H1 (cell line): ENCODE measurements at regions not wholly inside any gene's neighbourhood (a gene's known extent, or its start where the extent isn't known, plus 50 kb on each side); places are given as distances from the start of the nearest gene placed in this dataset.

Source experiments
- CTCF ChIA-PET: fragments of 300-600 bp; sonication (Branson Sonifier 250); formaldehyde crosslinking; loops from one replicate; lab custom pipeline; 2021; ENCODE audit not compliant: partially characterized antibody; lab: Charles Lee
- POLR2A ChIA-PET: fragments of 300-600 bp; sonication (Branson Sonifier 250); formaldehyde crosslinking; loops from one replicate; lab custom pipeline; 2021; ENCODE audit warnings: inconsistent platforms; ENCODE audit not compliant: partially characterized antibody; lab: Charles Lee
- DNase-seq, 2 experiments: peaks; one replicate each; pipeline versions ENCODE4 v3.0.0 to v3.0.0-alpha.2; 2010 to 2022; ENCODE audit warnings: low spot score in 2 of 2, low read depth in 1 of 2, mixed read lengths in 1 of 2
- FAIRE-seq: peaks from 2 replicates; lab custom pipeline; 2011; peaks lifted over from hg19 to GRCh38; lab: Jason Lieb, UNC
- H2AFZ ChIP-seq: 2 replicates; pipeline ENCODE4 v1.8.1; 2012; ENCODE audit warnings: low read length, inconsistent platforms
- H2AK5ac ChIP-seq: 2 replicates; pipeline ENCODE4 v1.6.1; 2013; ENCODE audit warnings: low read depth, low read length
- H2BK120ac ChIP-seq: replicated peaks from 2 replicates; pipeline ENCODE3; 2013; ENCODE audit warnings: low read depth, low read length, inconsistent platforms
- H2BK12ac ChIP-seq: 2 replicates; pipeline ENCODE4 v1.6.1; 2013; ENCODE audit warnings: low read depth, low read length
- H2BK15ac ChIP-seq: 2 replicates; pipeline ENCODE4 v1.6.1; 2013; ENCODE audit warnings: low read length
- H2BK20ac ChIP-seq: 2 replicates; pipeline ENCODE4 v1.6.1; 2013; ENCODE audit warnings: low read length
- H2BK5ac ChIP-seq: 2 replicates; pipeline ENCODE4 v1.6.1; 2013; ENCODE audit warnings: low read depth, low read length
- H3K14ac ChIP-seq: 2 replicates; pipeline ENCODE4 v1.6.1; 2013; ENCODE audit warnings: inconsistent platforms; ENCODE audit not compliant: insufficient read length
- H3K18ac ChIP-seq: 2 replicates; pipeline ENCODE4 v1.6.1; 2013; ENCODE audit warnings: low read length; ENCODE audit errors: extremely low read depth
- H3K23ac ChIP-seq: 2 replicates; pipeline ENCODE4 v1.6.1; 2013; ENCODE audit warnings: inconsistent platforms; ENCODE audit not compliant: insufficient read length
- H3K23me2 ChIP-seq: 2 replicates; pipeline ENCODE4 v1.6.1; 2013; ENCODE audit warnings: low read depth, low read length
- H3K27ac ChIP-seq: 2 replicates; pipeline ENCODE4 v1.6.1; 2011; ENCODE audit warnings: low read depth, low read length, inconsistent platforms
- H3K27me3 ChIP-seq, 4 experiments: replicated peaks in 1 of 4; 1 replicate in 1 of 4; 2 replicates in 3 of 4; pipeline versions ENCODE4 v1.6.1 to v1.8.1; 2011 to 2013; ENCODE audit warnings: low read length in 3 of 4, mild to moderate bottlenecking in 3 of 4, inconsistent platforms in 2 of 4, mixed read lengths in 2 of 4, moderate library complexity in 1 of 4; ENCODE audit not compliant: control insufficient read depth in 3 of 4, insufficient read depth in 3 of 4; ENCODE audit errors: extremely low read depth in 1 of 4
- H3K36me3 ChIP-seq, 4 experiments: 2 replicates each; pipeline versions ENCODE4 v1.6.1 to v1.8.1; 2011 to 2013; ENCODE audit warnings: mild to moderate bottlenecking in 4 of 4, low read length in 3 of 4, moderate library complexity in 2 of 4, control low read depth in 1 of 4, inconsistent platforms in 1 of 4; ENCODE audit not compliant: insufficient read depth in 4 of 4, control insufficient read depth in 2 of 4
- H3K4ac ChIP-seq: replicated peaks from 2 replicates; pipeline ENCODE3; 2013; ENCODE audit warnings: low read length, low read depth, mixed read lengths, inconsistent platforms; ENCODE audit not compliant: insufficient read length
- H3K4me1 ChIP-seq, 4 experiments: replicated peaks in 1 of 4; 1 replicate in 1 of 4; 2 replicates in 3 of 4; pipeline versions ENCODE4 v1.6.1 to v1.8.1; 2011 to 2013; ENCODE audit warnings: low read length in 3 of 4, inconsistent platforms in 2 of 4, mixed read lengths in 1 of 4; ENCODE audit not compliant: insufficient read depth in 4 of 4, control insufficient read depth in 3 of 4
- H3K4me2 ChIP-seq, 2 experiments: 2 replicates each; pipeline versions ENCODE4 v1.6.1 to v1.8.1; 2011 to 2013; ENCODE audit warnings: low read depth in 2 of 2, low read length in 2 of 2, control low read depth in 1 of 2, inconsistent platforms in 1 of 2, mild to moderate bottlenecking in 1 of 2; ENCODE audit not compliant: insufficient read depth in 1 of 2
- H3K4me3 ChIP-seq, 4 experiments: fragments of 200-600, 300-600 bp in 1 of 4; sonication (generic), shearing (Covaris generic), sonication (Bioruptor Twin) in 1 of 4; 2 replicates each; pipeline versions ENCODE4 v1.5.1 to v1.8.1; 2011 to 2016; ENCODE audit warnings: low read length in 4 of 4, low read depth in 3 of 4, control low read depth in 2 of 4, inconsistent platforms in 2 of 4, mild to moderate bottlenecking in 2 of 4, mixed read lengths in 1 of 4, moderate library complexity in 1 of 4; ENCODE audit not compliant: insufficient read depth in 2 of 4; ENCODE audit errors: extremely low read depth in 1 of 4
- H3K56ac ChIP-seq: replicated peaks from 2 replicates; pipeline ENCODE3; 2013; ENCODE audit warnings: low read depth, mild to moderate bottlenecking, mixed read lengths, low read length, inconsistent platforms; ENCODE audit not compliant: insufficient read length
- H3K79me1 ChIP-seq: 2 replicates; pipeline ENCODE4 v1.6.1; 2013; ENCODE audit warnings: low read depth, low read length, control low read depth
- H3K79me2 ChIP-seq, 2 experiments: 2 replicates each; pipeline versions ENCODE4 v1.6.1 to v1.8.1; 2012 to 2013; ENCODE audit warnings: low read length in 2 of 2, mild to moderate bottlenecking in 2 of 2, inconsistent platforms in 1 of 2; ENCODE audit not compliant: insufficient read depth in 2 of 2, control insufficient read depth in 1 of 2
- H3K9ac ChIP-seq, 4 experiments: replicated peaks in 1 of 4; 1 replicate in 1 of 4; 2 replicates in 3 of 4; pipeline versions ENCODE4 v1.6.1 to v1.8.1; 2011 to 2013; ENCODE audit warnings: low read depth in 3 of 4, low read length in 3 of 4, control low read depth in 2 of 4, mild to moderate bottlenecking in 2 of 4, moderate library complexity in 2 of 4, inconsistent platforms in 1 of 4; ENCODE audit errors: extremely low read depth in 1 of 4
- H3K9me3 ChIP-seq, 2 experiments: 2 replicates each; pipeline versions ENCODE4 v1.6.1 to v1.8.1; 2012 to 2013; ENCODE audit warnings: mild to moderate bottlenecking in 2 of 2, moderate library complexity in 2 of 2, control low read depth in 1 of 2, inconsistent platforms in 1 of 2, low read depth in 1 of 2, low read length in 1 of 2, mixed read lengths in 1 of 2; ENCODE audit not compliant: insufficient read depth in 2 of 2
- H4K20me1 ChIP-seq, 2 experiments: replicated peaks in 1 of 2; 2 replicates each; pipeline versions ENCODE3 to v1.8.1; 2011 to 2013; ENCODE audit warnings: inconsistent platforms in 2 of 2, low read length in 2 of 2, mild to moderate bottlenecking in 1 of 2; ENCODE audit not compliant: insufficient read depth in 2 of 2, control insufficient read depth in 1 of 2
- H4K5ac ChIP-seq: 2 replicates; pipeline ENCODE4 v1.6.1; 2013; ENCODE audit warnings: low read length, low read depth, mixed read lengths, inconsistent platforms; ENCODE audit not compliant: insufficient read length
- H4K8ac ChIP-seq: 2 replicates; pipeline ENCODE4 v1.8.0; 2013; ENCODE audit warnings: mild to moderate bottlenecking, moderate library complexity, low read length, inconsistent platforms; ENCODE audit not compliant: insufficient read depth; ENCODE audit errors: extremely low read depth
- H4K91ac ChIP-seq: replicated peaks from 2 replicates; pipeline ENCODE3; 2013; ENCODE audit warnings: low read length, mixed read lengths, inconsistent platforms; ENCODE audit not compliant: insufficient read length
- CREB1 ChIP-seq: IDR thresholded peaks from 2 replicates; pipeline ENCODE4 v1.6.1; 2012; ENCODE audit warnings: inconsistent platforms
- EGR1 ChIP-seq: IDR thresholded peaks from 2 replicates; pipeline ENCODE4 v1.6.1; 2011; ENCODE audit warnings: low read depth, low read length, borderline replicate concordance
- POLR2A ChIP-seq, 2 experiments: IDR thresholded peaks; 1 replicate in 1 of 2; 2 replicates in 1 of 2; pipeline ENCODE4 v1.6.1; 2011; ENCODE audit warnings: low read depth in 2 of 2, low read length in 2 of 2, mild to moderate bottlenecking in 2 of 2; ENCODE audit errors: control extremely low read depth in 1 of 2
- RBBP5 ChIP-seq: IDR thresholded peaks from 2 replicates; pipeline ENCODE4 v1.7.1; 2012; ENCODE audit warnings: low read depth, mild to moderate bottlenecking, inconsistent platforms, low read length, moderate library complexity, borderline replicate concordance
- RNF2 ChIP-seq: fragments of 200-900, 300-1000 bp; sonication (generic); IDR thresholded peaks from 2 replicates; pipeline ENCODE4 v1.7.1; 2016; ENCODE audit warnings: borderline replicate concordance, low read depth, mild to moderate bottlenecking, antibody characterized with exemption, low read length; ENCODE audit not compliant: poor library complexity, severe bottlenecking; ENCODE audit errors: missing control alignments
- RXRA ChIP-seq: IDR thresholded peaks from 2 replicates; pipeline ENCODE4 v1.6.1; 2011; ENCODE audit warnings: low read depth, mild to moderate bottlenecking, low read length, moderate library complexity; ENCODE audit not compliant: insufficient read depth
- TAF7 ChIP-seq: optimal IDR thresholded peaks from 2 replicates; pipeline ENCODE3; 2011; ENCODE audit warnings: low read depth, mild to moderate bottlenecking, inconsistent platforms, low read length, moderate library complexity, borderline replicate concordance
- TBP ChIP-seq: IDR thresholded peaks from 2 replicates; pipeline ENCODE4 v1.6.1; 2011; ENCODE audit warnings: low read depth, low read length, improper control_type of control experiment
- TCF12 ChIP-seq: IDR thresholded peaks from 2 replicates; pipeline ENCODE4 v1.6.1; 2011; ENCODE audit warnings: low read depth, mild to moderate bottlenecking, low read length
- ZNF274 ChIP-seq: IDR thresholded peaks from 2 replicates; pipeline ENCODE4 v1.7.0; 2012; ENCODE audit warnings: low read length, borderline replicate concordance; ENCODE audit errors: extremely low read depth
- WGBS, 2 experiments: shearing (Covaris generic) in 1 of 2; methylation state at CpG; one replicate each; pipeline versions ENCODE4 v1.1.6 to v1.1.7; 2013 to 2015; ENCODE audit warnings: low lambda C conversion rate in 2 of 2, mixed read lengths in 2 of 2, inconsistent platforms in 1 of 2, low coverage in 1 of 2, missing lambda C conversion rate in 1 of 2; ENCODE audit not compliant: insufficient replicate concordance in 2 of 2, insufficient coverage in 1 of 2, insufficient read length in 1 of 2; ENCODE audit errors: extremely low coverage in 1 of 2, missing lambda C conversion rate in 1 of 2; 5-methylcytosine and 5-hydroxymethylcytosine counted together

GRCh38 chr1:11377001-11377583 is 101.9 kb upstream of the DISP3 start:
- H3K4ac ChIP-seq, result no peak overlapping the region
- no peak overlapping the region for H3K14ac ChIP-seq
- H3K4me3 ChIP-seq, result no peak overlapping the region
- DNase-seq (no peak), FAIRE-seq (no peak)
- H3K4me1 ChIP-seq, result peaks cover 0 to 11% (median 2%) of the 10 kb centered on the region in 4 experiments; a peak in 4 of 7 replicates
- no peak overlapping the region for H2AFZ ChIP-seq
- no peak overlapping the region for H2BK15ac ChIP-seq
- no peaks in the 10 kb centered on the region for H3K79me2 ChIP-seq
- H3K23ac ChIP-seq, result no peak overlapping the region
- no peak overlapping the region for H3K4me2 ChIP-seq
- H3K27ac ChIP-seq, result no peak overlapping the region
- H4K20me1 ChIP-seq, result peaks cover 0 to 9% of the 10 kb centered on the region in 2 experiments
- POLR2A ChIA-PET, result no interaction called here
- CTCF ChIA-PET, result interaction anchor here (0.8 to 4.3 kb wide), 6 partner anchors 10 to 339 kb away, joined by 3 to 34 read pairs (median 4); no protein-coding TSS in a partner anchor
- H3K27me3 ChIP-seq, result no peaks in the 10 kb centered on the region
- H2BK5ac ChIP-seq, result no peak overlapping the region
- no peak for TF ChIP-seq RXRA
- no peak for TF ChIP-seq ZNF274
- TF ChIP-seq POLR2A (IDR thresholded peaks at IDR 0.05; ENCODE audit: control extremely low read depth in 1 of 2, low read depth in 2 of 2, low read length in 2 of 2), result no peak
- no peak for TF ChIP-seq RBBP5
- TF ChIP-seq TBP, result no peak
- TF ChIP-seq CREB1, result no peak
- no peak for TF ChIP-seq EGR1
- TF ChIP-seq TCF12, result no peak
- TF ChIP-seq RNF2, result no peak
- no peak for TF ChIP-seq TAF7
- TF ChIP-seq, all 59 proteins: peak for 0
- H2BK20ac ChIP-seq, result no peak overlapping the region
- H4K91ac ChIP-seq, result no peak overlapping the region
- H4K8ac ChIP-seq, result no peak overlapping the region
- no peaks in the 10 kb centered on the region for H3K9me3 ChIP-seq
- H2AK5ac ChIP-seq, result no peak overlapping the region
- no peak overlapping the region for H2BK120ac ChIP-seq
- H3K9ac ChIP-seq, result no peak overlapping the region
- WGBS, 2 experiments, result 87% methylated on average over 9 of the region's 9 CpGs; no CpG with 5 or more reads in 1 of the 2 experiments
- no peaks in the 10 kb centered on the region for H3K36me3 ChIP-seq
- H3K18ac ChIP-seq, result no peak overlapping the region
- peaks cover 11% of the 10 kb centered on the region; the same call in 1 of the 2 replicates for H3K23me2 ChIP-seq
- H4K5ac ChIP-seq, result no peak overlapping the region
- peaks cover 6% of the 10 kb centered on the region; the same call in 1 of the 2 replicates for H3K79me1 ChIP-seq
- no peak overlapping the region; the same call in 1 of the 2 replicates for H2BK12ac ChIP-seq
- H3K56ac ChIP-seq, result no peak overlapping the region
